Neural progenitor cell (in vitro differentiated cells): ENCODE measurements at regions not wholly inside any gene's neighbourhood (a gene's known extent, or its start where the extent isn't known, plus 50 kb on each side); places are given as distances from the start of the nearest gene placed in this dataset.
A peak's percentile ranks its signal among the peaks of the same experiment; 100 is the strongest.

ENCODE experiments used
- DNase-seq: peaks from one replicate; pipeline ENCODE4 v3.0.0-alpha.2; 2016; ENCODE audit warnings: low spot score
- H2AFZ ChIP-seq: fragments of 200-600 bp; sonication (generic); replicated peaks from 2 replicates; pipeline ENCODE4 v1.6.1; 2016; ENCODE audit warnings: antibody characterized with exemption
- H3F3A ChIP-seq: fragments of 200-600 bp; sonication (generic); 2 replicates; pipeline ENCODE4 v1.6.1; 2016; ENCODE audit warnings: antibody characterized with exemption, low read depth
- H3K27ac ChIP-seq: fragments of 200-600 bp; sonication (generic); 2 replicates; pipeline ENCODE4 v1.5.1; 2016; ENCODE audit warnings: mild to moderate bottlenecking
- H3K27me3 ChIP-seq: fragments of 200-600 bp; sonication (generic); 2 replicates; pipeline ENCODE4 v1.6.1; 2016; ENCODE audit warnings: mild to moderate bottlenecking, moderate library complexity
- H3K36me3 ChIP-seq: fragments of 200-600 bp; sonication (generic); 2 replicates; pipeline ENCODE4 v1.5.1; 2016
- H3K4me1 ChIP-seq: fragments of 200-600 bp; sonication (generic); 2 replicates; pipeline ENCODE4 v1.6.1; 2016; ENCODE audit warnings: mixed run types
- H3K4me2 ChIP-seq: fragments of 200-600 bp; sonication (generic); 2 replicates; pipeline ENCODE4 v1.6.1; 2016
- H3K4me3 ChIP-seq: fragments of 200-600 bp; sonication (generic); 2 replicates; pipeline ENCODE4 v1.5.1; 2016
- H3K79me2 ChIP-seq: fragments of 200-600 bp; sonication (generic); 2 replicates; pipeline ENCODE4 v1.6.1; 2016; ENCODE audit warnings: low read depth
- H3K9ac ChIP-seq: fragments of 200-600 bp; sonication (generic); 2 replicates; pipeline ENCODE4 v1.6.1; 2016
- H3K9me3 ChIP-seq: fragments of 200-600 bp; sonication (generic); 2 replicates; pipeline ENCODE4 v1.5.1; 2016; ENCODE audit warnings: low read depth
- H4K20me1 ChIP-seq: fragments of 200-600 bp; sonication (generic); 2 replicates; pipeline ENCODE4 v1.6.1; 2016; ENCODE audit warnings: low read depth
- H3K27ac Mint-ChIP-seq: 3 replicates; pipeline ENCODE4 v1.8.0; 2021; ENCODE audit warnings: mixed read lengths
- H3K27me3 Mint-ChIP-seq: 2 replicates; pipeline ENCODE4 v1.8.0; 2022; ENCODE audit warnings: low read depth, mild to moderate bottlenecking, inconsistent platforms, moderate library complexity, mixed read lengths; ENCODE audit not compliant: insufficient read depth
- H3K36me3 Mint-ChIP-seq: 3 replicates; pipeline ENCODE4 v1.8.0; 2021; ENCODE audit warnings: mixed read lengths
- H3K4me1 Mint-ChIP-seq: 3 replicates; pipeline ENCODE4 v1.8.0; 2021; ENCODE audit warnings: mixed read lengths
- H3K4me3 Mint-ChIP-seq: 3 replicates; pipeline ENCODE4 v1.8.0; 2021; ENCODE audit warnings: mild to moderate bottlenecking, moderate library complexity, mixed read lengths
- H3K9me3 Mint-ChIP-seq: 3 replicates; pipeline ENCODE4 v1.8.0; 2020; ENCODE audit warnings: mixed read lengths
- CTCF ChIP-seq: fragments of 200-600 bp; sonication (generic); IDR thresholded peaks from 2 replicates; pipeline ENCODE4 v1.5.1; 2017; ENCODE audit warnings: antibody characterized with exemption, mild to moderate bottlenecking
- EZH2 ChIP-seq: fragments of 200-600 bp; sonication (generic); IDR thresholded peaks from 2 replicates; pipeline ENCODE4 v1.6.1; 2017; ENCODE audit warnings: antibody characterized with exemption, mild to moderate bottlenecking, moderate library complexity
- EZH2phosphoT487 ChIP-seq: fragments of 200-600 bp; sonication (generic); IDR thresholded peaks from 2 replicates; pipeline ENCODE4 v1.6.1; 2017; ENCODE audit warnings: antibody characterized with exemption

GRCh38 chr5:145111420-145111819, 723.7 kb downstream of the PRELID2 start:
- Histone ChIP-seq H2AFZ (no peak overlapping the region), H4K20me1 (no peaks in the 10 kb centered on the region), H3K9ac (no peak overlapping the region), H3K36me3 (no peaks in the 10 kb centered on the region), H3K27ac (no peak overlapping the region), H3F3A (no peaks in the 10 kb centered on the region), H3K4me2 (no peak overlapping the region), H3K4me3 (no peak overlapping the region), H3K79me2 (no peaks in the 10 kb centered on the region), H3K27me3 (no peaks in the 10 kb centered on the region), H3K4me1 (no peaks in the 10 kb centered on the region), H3K9me3 (no peaks in the 10 kb centered on the region)
- peaks cover 3% of the 10 kb centered on the region for H3K27me3 Mint-ChIP-seq
- no peak overlapping the region for H3K4me3 Mint-ChIP-seq
- DNase-seq = no peak
- peak overlapping the region; percentile 16 for H3K27ac Mint-ChIP-seq
- H3K36me3 Mint-ChIP-seq = no peaks in the 10 kb centered on the region
- H3K4me1 Mint-ChIP-seq = peaks cover 4% of the 10 kb centered on the region
- no peak for TF ChIP-seq EZH2phosphoT487
- TF ChIP-seq EZH2 = no peak
- TF ChIP-seq CTCF = no peak
- no peaks in the 10 kb centered on the region for H3K9me3 Mint-ChIP-seq

- Histone ChIP-seq H3K27ac (no peak overlapping the region), H3K4me1 (no peaks in the 10 kb centered on the region), H3K9me3 (no peaks in the 10 kb centered on the region), H4K20me1 (no peaks in the 10 kb centered on the region), H2AFZ (no peak overlapping the region), H3K79me2 (no peaks in the 10 kb centered on the region), H3K4me3 (no peak overlapping the region), H3K36me3 (no peaks in the 10 kb centered on the region), H3K4me2 (no peak overlapping the region), H3F3A (no peaks in the 10 kb centered on the region), H3K27me3 (no peaks in the 10 kb centered on the region), H3K9ac (no peak overlapping the region)
- no peak overlapping the region for H3K4me3 Mint-ChIP-seq
- peaks cover 3% of the 10 kb centered on the region for H3K27me3 Mint-ChIP-seq
- H3K4me1 Mint-ChIP-seq = peaks cover 4% of the 10 kb centered on the region
- no peak for DNase-seq
- H3K27ac Mint-ChIP-seq = no peak overlapping the region
- no peaks in the 10 kb centered on the region for H3K36me3 Mint-ChIP-seq
- H3K9me3 Mint-ChIP-seq = no peaks in the 10 kb centered on the region
- TF ChIP-seq EZH2 (no peak), CTCF (no peak)
Measured at GRCh38 chr5:145110834-145111233, 724.3 kb downstream of the PRELID2 start.

GRCh38 chr5:145110181-145110580, 725.0 kb downstream of the PRELID2 start:
- Histone ChIP-seq H3K27me3 (no peaks in the 10 kb centered on the region), H3K36me3 (no peaks in the 10 kb centered on the region), H3F3A (no peaks in the 10 kb centered on the region), H3K4me1 (no peaks in the 10 kb centered on the region), H3K79me2 (no peaks in the 10 kb centered on the region), H3K4me3 (no peak overlapping the region), H3K27ac (no peak overlapping the region), H2AFZ (no peak overlapping the region), H3K9ac (no peak overlapping the region), H3K9me3 (no peaks in the 10 kb centered on the region), H4K20me1 (no peaks in the 10 kb centered on the region), H3K4me2 (no peak overlapping the region)
- peaks cover 4% of the 10 kb centered on the region for H3K4me1 Mint-ChIP-seq
- no peaks in the 10 kb centered on the region for H3K9me3 Mint-ChIP-seq
- TF ChIP-seq EZH2 = no peak
- no peak for TF ChIP-seq EZH2phosphoT487
- no peak for TF ChIP-seq CTCF
- peaks cover 3% of the 10 kb centered on the region for H3K27me3 Mint-ChIP-seq
- no peaks in the 10 kb centered on the region for H3K36me3 Mint-ChIP-seq
- no peak overlapping the region for H3K27ac Mint-ChIP-seq
- no peak overlapping the region for H3K4me3 Mint-ChIP-seq
- DNase-seq = no peak

- Mint-ChIP-seq H3K27ac (no peak overlapping the region), H3K36me3 (no peaks in the 10 kb centered on the region), H3K9me3 (no peaks in the 10 kb centered on the region), H3K4me3 (no peak overlapping the region), H3K27me3 (peaks cover 3% of the 10 kb centered on the region), H3K4me1 (peaks cover 6% of the 10 kb centered on the region)
- DNase-seq = no peak
- Histone ChIP-seq H3K36me3 (no peaks in the 10 kb centered on the region), H3K9me3 (no peaks in the 10 kb centered on the region), H3K4me2 (no peak overlapping the region), H3K4me1 (peaks cover 5% of the 10 kb centered on the region), H3K4me3 (no peak overlapping the region), H4K20me1 (no peaks in the 10 kb centered on the region), H3K79me2 (no peaks in the 10 kb centered on the region), H3K27me3 (no peaks in the 10 kb centered on the region), H3K27ac (no peak overlapping the region), H2AFZ (no peak overlapping the region), H3K9ac (no peak overlapping the region), H3F3A (no peaks in the 10 kb centered on the region)
- TF ChIP-seq CTCF (no peak), EZH2 (no peak)
Measured at GRCh38 chr5:145105384-145105783, 729.8 kb downstream of the PRELID2 start.
